Cardiac fibroblast (primary cell): ENCODE measurements at regions not wholly inside any gene's neighbourhood (a gene's known extent, or its start where the extent isn't known, plus 50 kb on each side); places are given as distances from the start of the nearest gene placed in this dataset.

ENCODE experiments used
- DNase-seq, 2 donors: peaks; one replicate each; pipeline versions ENCODE4 v3.0.0 to v3.0.0-alpha.2; 2010; ENCODE audit warnings: low read depth in 2 of 2
- H3K4me3 ChIP-seq, 2 donors: replicated peaks in 1 of 2; 1 replicate in 1 of 2; 2 replicates in 1 of 2; pipeline ENCODE4 v1.5.1; 2011; ENCODE audit warnings: low read depth in 2 of 2, low read length in 2 of 2, mild to moderate bottlenecking in 2 of 2, moderate library complexity in 1 of 2
- CTCF ChIP-seq: IDR thresholded peaks from one replicate; pipeline ENCODE4 v1.5.1; 2011; ENCODE audit warnings: low read depth, mild to moderate bottlenecking, low read length, inconsistent platforms

GRCh38 chr7:32279500-32279899, 209.3 kb upstream of the PDE1C start:
- DNase-seq = no peak
- TF ChIP-seq CTCF = no peak
- no peak overlapping the region for H3K4me3 ChIP-seq

- no peak for DNase-seq
- H3K4me3 ChIP-seq = no peak overlapping the region
- TF ChIP-seq CTCF = no peak
Observed at GRCh38 chr7:32275216-32276009, 205.2 kb upstream of the PDE1C start.

GRCh38 chr7:32273297-32273696, 203.1 kb upstream of the PDE1C start:
- no peak for TF ChIP-seq CTCF

GRCh38 chr7:32266932-32267475, 196.8 kb upstream of the PDE1C start:
- no peak for TF ChIP-seq CTCF
- DNase-seq = no peak
- H3K4me3 ChIP-seq = no peak overlapping the region

More at GRCh38 chr7:32273297-32273696, 203.1 kb upstream of the PDE1C start:
- DNase-seq = no peak
- H3K4me3 ChIP-seq = no peak overlapping the region

GRCh38 chr7:32264702-32265284, 194.6 kb upstream of the PDE1C start:
- no peak for DNase-seq
- TF ChIP-seq CTCF = no peak

GRCh38 chr7:32263611-32264010, 193.4 kb upstream of the PDE1C start:
- no peak for TF ChIP-seq CTCF
- DNase-seq = no peak
- no peak overlapping the region for H3K4me3 ChIP-seq

More at GRCh38 chr7:32264702-32265284, 194.6 kb upstream of the PDE1C start:
- H3K4me3 ChIP-seq = no peak overlapping the region
